Thoracic aorta (tissue), 2 donors: ENCODE measurements at regions not wholly inside any gene's neighbourhood (a gene's known extent, or its start where the extent isn't known, plus 50 kb on each side); places are given as distances from the start of the nearest gene placed in this dataset.
"Not testable (repeated sequence)": the region's sequence is repeated elsewhere in the genome, so short reads cannot be mapped to it uniquely, and the experiment has no call there.

Source experiments
- ATAC-seq: fragments of 150-250 bp; one replicate; pipeline ENCODE4 v1.8.0; 2017; ENCODE audit warnings: low read depth; ENCODE audit not compliant: insufficient number of reproducible peaks, low FRiP score
- DNase-seq: peaks from one replicate; pipeline ENCODE4 v3.0.0-alpha.2; 2020; ENCODE audit warnings: low spot score
- H3K27ac ChIP-seq, 2 donors: fragments of 200-600 bp; sonication (generic); 1 replicate in 1 of 2; 2 replicates in 1 of 2; pipeline ENCODE4 v1.5.1; 2016; ENCODE audit warnings: mild to moderate bottlenecking in 2 of 2, moderate library complexity in 2 of 2
- H3K27me3 ChIP-seq: fragments of 200-600 bp; sonication (generic); replicated peaks from 2 replicates; pipeline ENCODE4 v1.6.0; 2016; ENCODE audit warnings: mild to moderate bottlenecking; ENCODE audit not compliant: insufficient read depth
- H3K36me3 ChIP-seq: fragments of 200-600 bp; sonication (generic); one replicate; pipeline ENCODE4 v1.5.1; 2016
- H3K4me1 ChIP-seq, 2 donors: fragments of 200-600 bp; sonication (generic); 1 replicate in 1 of 2; 2 replicates in 1 of 2; pipeline versions ENCODE4 v1.5.1 to v1.6.0; 2016; ENCODE audit warnings: low read depth in 2 of 2, mild to moderate bottlenecking in 1 of 2; ENCODE audit not compliant: control insufficient read depth in 1 of 2
- H3K4me3 ChIP-seq: fragments of 200-600 bp; sonication (generic); 2 replicates; pipeline ENCODE4 v1.5.1; 2016; ENCODE audit warnings: mild to moderate bottlenecking
- H3K9me3 ChIP-seq: fragments of 200-600 bp; sonication (generic); 2 replicates; pipeline ENCODE4 v1.5.1; 2016
- CTCF ChIP-seq: fragments of 200-600 bp; sonication (generic); IDR thresholded peaks from one replicate; pipeline ENCODE4 v1.5.1; 2019; ENCODE audit warnings: antibody characterized with exemption

GRCh38 chr2:167842047-167842446 is 405.3 kb downstream of the STK39 start:
- no peaks in the 10 kb centered on the region for H3K27me3 ChIP-seq
- no peak overlapping the region for H3K27ac ChIP-seq
- H3K36me3 ChIP-seq: no peaks in the 10 kb centered on the region
- H3K9me3 ChIP-seq: no peaks in the 10 kb centered on the region
- no peak overlapping the region for H3K4me3 ChIP-seq
- no peak for ATAC-seq
- H3K4me1 ChIP-seq: no peaks in the 10 kb centered on the region
- TF ChIP-seq CTCF: no peak
- no peak for DNase-seq

GRCh38 chr2:167835290-167835689 is 412.1 kb downstream of the STK39 start:
- H3K4me1 ChIP-seq, H3K4me3 ChIP-seq, H3K27me3 ChIP-seq, ATAC-seq, H3K36me3 ChIP-seq, H3K9me3 ChIP-seq, DNase-seq, H3K27ac ChIP-seq: not testable (repeated sequence)

- ATAC-seq: no peak
- Histone ChIP-seq H3K27me3 (no peaks in the 10 kb centered on the region), H3K27ac (no peak overlapping the region), H3K36me3 (no peaks in the 10 kb centered on the region), H3K4me3 (no peak overlapping the region), H3K4me1 (no peaks in the 10 kb centered on the region), H3K9me3 (no peaks in the 10 kb centered on the region)
- TF ChIP-seq CTCF: no peak
- no peak for DNase-seq
Measured at GRCh38 chr2:167834707-167835106, 412.7 kb downstream of the STK39 start.

GRCh38 chr2:167833294-167833693 is 414.1 kb downstream of the STK39 start:
- H3K27ac ChIP-seq: no peak overlapping the region
- TF ChIP-seq CTCF: no peak
- H3K4me3 ChIP-seq: no peak overlapping the region
- no peaks in the 10 kb centered on the region for H3K27me3 ChIP-seq
- H3K4me1 ChIP-seq: no peaks in the 10 kb centered on the region
- DNase-seq (no peak), ATAC-seq (no peak)
- H3K36me3 ChIP-seq: no peaks in the 10 kb centered on the region
- H3K9me3 ChIP-seq: no peaks in the 10 kb centered on the region

GRCh38 chr2:167832868-167833287 is 414.5 kb downstream of the STK39 start:
- Histone ChIP-seq H3K36me3 (no peaks in the 10 kb centered on the region), H3K27ac (no peak overlapping the region), H3K9me3 (no peaks in the 10 kb centered on the region), H3K4me3 (no peak overlapping the region), H3K4me1 (no peaks in the 10 kb centered on the region), H3K27me3 (no peaks in the 10 kb centered on the region)
- DNase-seq (no peak), ATAC-seq (no peak)
- TF ChIP-seq CTCF: no peak

GRCh38 chr2:167827352-167828097 is 419.9 kb downstream of the STK39 start:
- H3K27ac ChIP-seq: no peak overlapping the region
- DNase-seq (no peak), ATAC-seq (no peak)
- H3K4me3 ChIP-seq: no peak overlapping the region
- no peaks in the 10 kb centered on the region for H3K4me1 ChIP-seq
- no peaks in the 10 kb centered on the region for H3K9me3 ChIP-seq
- no peaks in the 10 kb centered on the region for H3K36me3 ChIP-seq
- no peaks in the 10 kb centered on the region for H3K27me3 ChIP-seq
- no peak for TF ChIP-seq CTCF
